B cell (primary cell): ENCODE measurements at regions not wholly inside any gene's neighbourhood (a gene's known extent, or its start where the extent isn't known, plus 50 kb on each side); places are given as distances from the start of the nearest gene placed in this dataset.

Experiments
- ATAC-seq: fragments of 200-7000 bp; cut with Tn5 transposase; one replicate; pipeline ENCODE4 v1.10.0; 2021; ENCODE audit warnings: low read depth, mild to moderate bottlenecking, moderate number of reproducible peaks, moderate library complexity
- CTCF ChIA-PET: fragments of 350-600 bp; sonication (Branson Sonifier 250); formaldehyde crosslinking; loops from one replicate; lab custom pipeline; 2021; ENCODE audit warnings: antibody characterized with exemption, inconsistent platforms; lab: Charles Lee
- POLR2A ChIA-PET: fragments of 350-600 bp; sonication (Branson Sonifier 250); formaldehyde crosslinking; loops from one replicate; lab custom pipeline; 2021; ENCODE audit warnings: antibody characterized with exemption; lab: Charles Lee
- DNase-seq: peaks from one replicate; pipeline ENCODE4 v3.0.0; 2013
- H2AFZ ChIP-seq: 2 replicates; pipeline ENCODE4 v1.6.1; 2012; ENCODE audit warnings: mild to moderate bottlenecking, low read depth, low read length; ENCODE audit not compliant: insufficient read depth, poor library complexity, severe bottlenecking
- H3K27ac ChIP-seq, 2 donors: 1 replicate in 1 of 2; 2 replicates in 1 of 2; pipeline ENCODE4 v1.5.1; 2012 to 2013; ENCODE audit warnings: low read length in 2 of 2, mild to moderate bottlenecking in 2 of 2, moderate library complexity in 1 of 2
- H3K27me3 ChIP-seq, 4 experiments: fragments of 200-600 bp in 1 of 4; sonication (generic) in 1 of 4; replicated peaks in 1 of 4; 1 replicate in 2 of 4; 2 replicates in 2 of 4; pipeline versions ENCODE4 v1.6.1 to v1.7.0; 2013 to 2016; ENCODE audit warnings: low read length in 3 of 4, mild to moderate bottlenecking in 2 of 4, mixed read lengths in 1 of 4, moderate library complexity in 1 of 4; ENCODE audit not compliant: insufficient read depth in 4 of 4, control insufficient read depth in 3 of 4; ENCODE audit errors: control extremely low read depth in 1 of 4
- H3K36me3 ChIP-seq, 2 experiments: replicated peaks in 1 of 2; 1 replicate in 1 of 2; 2 replicates in 1 of 2; pipeline versions ENCODE4 v1.6.1 to v1.7.1; 2013; ENCODE audit warnings: low read length in 1 of 2; ENCODE audit not compliant: insufficient read depth in 2 of 2, control insufficient read depth in 1 of 2; ENCODE audit errors: control extremely low read depth in 1 of 2, extremely low read depth in 1 of 2
- H3K4me1 ChIP-seq, 2 donors: fragments of 200-600 bp in 1 of 2; sonication (generic) in 1 of 2; 1 replicate in 1 of 2; 2 replicates in 1 of 2; pipeline versions ENCODE4 v1.5.1 to v1.6.1; 2013 to 2017; ENCODE audit warnings: low read length in 2 of 2; ENCODE audit not compliant: control insufficient read depth in 2 of 2, insufficient read depth in 2 of 2
- H3K4me2 ChIP-seq: replicated peaks from 2 replicates; pipeline ENCODE3; 2012; ENCODE audit warnings: mild to moderate bottlenecking, low read depth, low read length; ENCODE audit not compliant: poor library complexity, severe bottlenecking
- H3K4me3 ChIP-seq, 5 experiments: fragments of 200-600 bp in 1 of 5; sonication (generic) in 1 of 5; 1 replicate in 3 of 5; 2 replicates in 2 of 5; pipeline versions ENCODE4 v1.5.1 to v1.7.0; 2011 to 2016; ENCODE audit warnings: low read length in 4 of 5, mild to moderate bottlenecking in 4 of 5, low read depth in 2 of 5, control low read depth in 1 of 5, moderate library complexity in 1 of 5; ENCODE audit not compliant: insufficient read depth in 1 of 5; ENCODE audit errors: control extremely low read depth in 1 of 5, extremely low read depth in 1 of 5
- H3K79me2 ChIP-seq: fragments of 200-600 bp; sonication (generic); one replicate; pipeline ENCODE4 v1.6.0; 2016; ENCODE audit warnings: low read length; ENCODE audit not compliant: control insufficient read depth, insufficient read depth
- H3K9ac ChIP-seq: fragments of 200-600 bp; sonication (generic); 2 replicates; pipeline ENCODE4 v1.6.1; 2017; ENCODE audit warnings: mild to moderate bottlenecking, low read length, moderate library complexity
- H3K9me3 ChIP-seq, 3 donors: one replicate each; pipeline versions ENCODE4 v1.6.1 to v1.7.1; 2013; ENCODE audit warnings: low read length in 2 of 3; ENCODE audit not compliant: control insufficient read depth in 2 of 3, insufficient read depth in 1 of 3; ENCODE audit errors: control extremely low read depth in 1 of 3
- H4K20me1 ChIP-seq: 2 replicates; pipeline ENCODE4 v1.6.0; 2012; ENCODE audit warnings: mild to moderate bottlenecking, low read length; ENCODE audit not compliant: insufficient read depth, control insufficient read depth, poor library complexity, severe bottlenecking
- H3K27ac Mint-ChIP-seq: one replicate; pipeline ENCODE4 v1.8.0; 2021; ENCODE audit warnings: mixed read lengths
- H3K27me3 Mint-ChIP-seq: one replicate; pipeline ENCODE4 v1.8.0; 2021; ENCODE audit warnings: mixed read lengths
- H3K4me1 Mint-ChIP-seq: one replicate; pipeline ENCODE4 v1.8.0; 2021; ENCODE audit warnings: mixed read lengths
- H3K4me3 Mint-ChIP-seq: one replicate; pipeline ENCODE4 v1.8.0; 2021; ENCODE audit warnings: mixed read lengths
- H3K9me3 Mint-ChIP-seq: one replicate; pipeline ENCODE4 v1.8.0; 2022; ENCODE audit warnings: mixed read lengths; ENCODE audit not compliant: insufficient read depth
- EZH2 ChIP-seq: IDR thresholded peaks from 2 replicates; pipeline ENCODE4 v1.6.1; 2012; ENCODE audit warnings: borderline replicate concordance, low read depth, mild to moderate bottlenecking, moderate library complexity, low read length; ENCODE audit not compliant: insufficient read depth, poor library complexity, severe bottlenecking
- WGBS: methylation state at CpG from one replicate; pipeline ENCODE4 v1.1.5; 2013; ENCODE audit warnings: missing lambda C conversion rate; ENCODE audit not compliant: insufficient coverage; 5-methylcytosine and 5-hydroxymethylcytosine counted together
- intact Hi-C: fragments of 100-400 bp; cut with micrococcal nuclease; formaldehyde crosslinking; loops from one replicate; pipeline ENCODE4 v1.10.0; 2022
- TF ChIP-seq, protein P1 (sequence below): fragments of 200-600 bp; IDR thresholded peaks from one replicate; pipeline ENCODE4 v1.8.0; 2022; ENCODE audit warnings: antibody characterized with exemption, mild to moderate bottlenecking

DNA sequence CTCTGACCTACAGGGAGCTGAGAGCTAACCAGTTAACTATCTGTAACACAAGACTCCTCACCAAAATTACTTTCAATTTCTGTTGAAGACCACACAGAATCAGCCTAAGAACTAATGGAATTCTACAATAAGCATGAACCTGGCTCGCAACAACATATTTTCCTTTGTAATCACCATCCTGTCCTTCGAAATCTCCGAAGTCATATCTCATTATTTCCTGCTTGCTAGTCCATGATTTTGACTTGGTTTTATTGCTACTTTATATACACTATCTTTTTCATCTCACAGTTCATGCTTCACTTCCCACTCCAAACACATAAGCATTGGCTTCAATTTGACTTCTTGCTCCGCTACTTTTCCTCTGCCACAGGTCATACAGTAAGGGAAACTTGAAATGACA lies 405.8 kb upstream of the FKBP1C start:
- Histone ChIP-seq H3K4me3 (no peak overlapping the region), H3K27me3 (no peaks in the 10 kb centered on the region), H3K4me2 (no peak overlapping the region), H4K20me1 (no peaks in the 10 kb centered on the region), H3K9ac (no peak overlapping the region), H3K36me3 (no peaks in the 10 kb centered on the region), H3K27ac (no peak overlapping the region), H2AFZ (no peak overlapping the region), H3K79me2 (no peaks in the 10 kb centered on the region), H3K4me1 (no peaks in the 10 kb centered on the region), H3K9me3 (no peaks in the 10 kb centered on the region)
- TF ChIP-seq EZH2 = no peak
- TF ChIP-seq, protein P1, sequence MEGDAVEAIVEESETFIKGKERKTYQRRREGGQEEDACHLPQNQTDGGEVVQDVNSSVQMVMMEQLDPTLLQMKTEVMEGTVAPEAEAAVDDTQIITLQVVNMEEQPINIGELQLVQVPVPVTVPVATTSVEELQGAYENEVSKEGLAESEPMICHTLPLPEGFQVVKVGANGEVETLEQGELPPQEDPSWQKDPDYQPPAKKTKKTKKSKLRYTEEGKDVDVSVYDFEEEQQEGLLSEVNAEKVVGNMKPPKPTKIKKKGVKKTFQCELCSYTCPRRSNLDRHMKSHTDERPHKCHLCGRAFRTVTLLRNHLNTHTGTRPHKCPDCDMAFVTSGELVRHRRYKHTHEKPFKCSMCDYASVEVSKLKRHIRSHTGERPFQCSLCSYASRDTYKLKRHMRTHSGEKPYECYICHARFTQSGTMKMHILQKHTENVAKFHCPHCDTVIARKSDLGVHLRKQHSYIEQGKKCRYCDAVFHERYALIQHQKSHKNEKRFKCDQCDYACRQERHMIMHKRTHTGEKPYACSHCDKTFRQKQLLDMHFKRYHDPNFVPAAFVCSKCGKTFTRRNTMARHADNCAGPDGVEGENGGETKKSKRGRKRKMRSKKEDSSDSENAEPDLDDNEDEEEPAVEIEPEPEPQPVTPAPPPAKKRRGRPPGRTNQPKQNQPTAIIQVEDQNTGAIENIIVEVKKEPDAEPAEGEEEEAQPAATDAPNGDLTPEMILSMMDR = no peak
- H3K27me3 Mint-ChIP-seq = no peaks in the 10 kb centered on the region
- no peak overlapping the region for H3K27ac Mint-ChIP-seq
- no peaks in the 10 kb centered on the region for H3K9me3 Mint-ChIP-seq
- H3K4me1 Mint-ChIP-seq = no peaks in the 10 kb centered on the region
- H3K4me3 Mint-ChIP-seq = no peak overlapping the region
- ATAC-seq (no peak), DNase-seq (no peak)
- 97% methylated on average over 3 of the region's 4 CpGs for WGBS
- ChIA-PET POLR2A (no interaction called here), CTCF (no interaction called here)
- intact Hi-C loops = no loop called here

DNA sequence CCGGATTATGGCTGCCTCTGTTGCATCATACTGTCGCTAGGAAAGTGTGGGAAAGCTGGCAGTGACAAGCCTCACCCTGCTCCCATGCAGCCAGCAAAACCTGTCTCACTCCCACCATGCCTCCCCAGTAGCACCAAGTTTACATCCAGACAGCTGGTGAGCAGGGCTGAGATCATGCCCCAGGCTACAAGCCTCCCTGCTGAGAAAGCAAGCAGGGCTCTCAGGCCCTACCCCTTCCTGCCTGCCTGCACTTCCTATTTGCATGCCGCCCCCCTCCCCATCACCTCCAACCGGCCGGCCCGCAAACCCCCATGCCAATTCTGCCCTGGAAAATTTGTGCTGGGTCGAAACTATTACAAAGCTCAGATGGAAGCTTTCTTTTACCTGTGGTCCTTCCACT lies 408.2 kb upstream of the FKBP1C start:
- H3K27me3 Mint-ChIP-seq = no peaks in the 10 kb centered on the region
- 100% methylated on average over 2 of the region's 7 CpGs for WGBS

More for the DNA sequence above, 408.2 kb upstream of the FKBP1C start:
- CTCF ChIA-PET = no interaction called here
- no peaks in the 10 kb centered on the region for H3K27me3 ChIP-seq
- no peak overlapping the region for H3K4me2 ChIP-seq
- no peak overlapping the region for H2AFZ ChIP-seq
- H3K9me3 ChIP-seq = no peaks in the 10 kb centered on the region
- no peak overlapping the region for H3K27ac ChIP-seq
- POLR2A ChIA-PET = no interaction called here
- H3K9ac ChIP-seq = no peak overlapping the region
- Mint-ChIP-seq H3K27ac (no peak overlapping the region), H3K9me3 (no peaks in the 10 kb centered on the region), H3K4me3 (no peak overlapping the region), H3K4me1 (no peaks in the 10 kb centered on the region)
- intact Hi-C loops = no loop called here
- H3K36me3 ChIP-seq = no peaks in the 10 kb centered on the region
- no peaks in the 10 kb centered on the region for H4K20me1 ChIP-seq
- TF ChIP-seq, protein P1 = no peak
- TF ChIP-seq EZH2 = no peak
- ATAC-seq (no peak), DNase-seq (no peak)
- H3K4me1 ChIP-seq = no peaks in the 10 kb centered on the region
- H3K4me3 ChIP-seq = no peak overlapping the region
- H3K79me2 ChIP-seq = no peaks in the 10 kb centered on the region
